ENCODE measurements at regions not wholly inside any gene's neighbourhood (a gene's known extent, or its start where the extent isn't known, plus 50 kb on each side); places are given as distances from the start of the nearest gene placed in this dataset.

DNA sequence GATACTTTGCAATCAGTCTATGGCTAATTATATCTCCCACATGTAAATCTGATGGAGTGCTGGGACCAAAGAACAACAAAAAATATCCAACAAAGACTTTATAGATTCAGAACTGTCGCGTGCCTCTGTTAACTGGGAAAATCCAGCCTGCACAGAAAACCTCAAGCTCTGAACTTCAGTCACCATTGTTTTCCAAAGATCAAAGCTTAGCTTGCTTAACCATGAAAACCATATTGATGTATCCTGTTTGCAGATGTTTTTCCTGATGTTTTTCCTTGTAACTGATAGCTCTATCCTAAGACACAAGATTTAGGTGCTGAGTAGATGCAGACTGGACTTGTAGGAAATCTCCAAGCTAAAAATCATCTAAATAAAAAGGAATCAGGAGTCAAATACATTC is 163.7 kb downstream of the GXYLT1 start:
- no peak for DNase-seq (ENCODE audit: low spot score)

DNA sequence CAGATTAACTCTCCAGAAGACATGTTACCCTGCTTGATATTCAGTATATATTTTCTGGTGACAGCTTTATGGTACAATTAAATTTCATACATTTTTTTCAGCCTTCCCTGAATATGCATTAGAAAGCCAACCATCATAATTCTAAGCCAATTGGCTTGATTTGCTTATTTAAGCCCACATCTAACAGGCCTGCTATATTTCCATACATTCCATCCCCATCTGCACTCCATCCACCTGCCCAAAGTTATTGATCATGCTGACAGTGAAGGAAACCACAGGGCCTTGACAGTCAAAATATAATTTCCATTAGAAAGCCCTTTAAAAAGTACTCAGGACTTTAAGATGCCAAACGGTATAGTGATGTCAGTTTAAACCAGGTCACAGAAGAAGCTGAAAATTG is 164.3 kb downstream of the GXYLT1 start:
- no peak for DNase-seq (ENCODE audit: low spot score)

DNA sequence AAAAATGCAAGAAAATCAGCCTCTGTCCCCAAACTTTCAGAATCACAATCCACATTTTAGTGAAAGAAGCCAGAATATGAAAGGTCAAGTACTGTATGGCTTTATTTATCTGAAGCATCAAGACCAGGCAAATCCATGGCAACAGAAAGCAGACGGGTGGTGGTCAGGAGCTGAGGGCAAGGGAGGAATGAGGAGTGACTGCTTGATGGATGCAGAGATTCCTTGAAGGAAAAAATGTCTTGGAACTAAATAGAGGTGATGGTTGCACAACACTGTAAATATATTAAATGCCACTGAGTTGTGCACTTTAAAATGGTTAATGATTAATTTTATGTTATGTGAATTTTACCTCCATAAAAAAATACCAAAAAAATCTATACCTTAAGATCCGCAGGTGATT is 165.1 kb downstream of the GXYLT1 start:
- DNase-seq (ENCODE audit: low spot score), result no peak

DNA sequence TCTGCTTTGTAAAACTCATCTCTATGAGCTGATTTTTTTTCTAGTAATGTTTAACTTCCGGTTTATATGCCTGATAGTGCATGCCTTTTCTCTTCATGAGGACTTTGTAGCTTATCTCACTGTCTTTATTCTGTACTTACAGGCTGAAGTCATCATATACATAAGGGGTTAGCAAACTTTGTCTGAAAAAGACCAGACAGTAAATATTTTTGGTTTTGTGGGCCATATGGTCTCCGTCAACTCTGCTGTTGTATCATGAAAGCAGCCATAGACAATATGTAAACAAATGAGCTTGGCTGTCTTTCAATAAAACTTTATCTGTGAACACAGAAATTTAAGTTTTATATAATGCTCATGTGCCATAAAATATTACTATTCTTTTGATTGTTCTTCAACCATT is 172.1 kb downstream of the GXYLT1 start:
- DNase-seq (ENCODE audit: low spot score), result no peak

DNA sequence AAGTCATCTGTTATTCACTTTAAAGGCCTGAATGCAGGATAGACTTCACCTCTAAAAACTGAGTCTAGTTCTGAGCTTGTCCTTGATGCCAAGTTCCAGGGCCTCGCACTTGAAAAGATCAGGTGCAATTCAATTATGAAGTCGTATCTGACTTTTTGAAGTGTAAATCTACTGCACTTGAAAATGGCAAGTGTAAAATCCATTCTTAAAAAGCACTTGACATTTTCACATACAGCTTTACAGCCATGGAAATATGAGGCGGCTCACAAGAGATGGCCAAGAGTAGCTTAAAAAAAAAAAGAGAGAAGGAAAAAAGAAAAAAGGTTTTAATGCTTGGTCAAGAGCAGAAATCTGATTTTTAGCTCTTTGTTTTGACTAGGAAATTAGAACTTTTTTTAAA is 172.5 kb downstream of the GXYLT1 start:
- DNase-seq (ENCODE audit: low spot score), result no peak

DNA sequence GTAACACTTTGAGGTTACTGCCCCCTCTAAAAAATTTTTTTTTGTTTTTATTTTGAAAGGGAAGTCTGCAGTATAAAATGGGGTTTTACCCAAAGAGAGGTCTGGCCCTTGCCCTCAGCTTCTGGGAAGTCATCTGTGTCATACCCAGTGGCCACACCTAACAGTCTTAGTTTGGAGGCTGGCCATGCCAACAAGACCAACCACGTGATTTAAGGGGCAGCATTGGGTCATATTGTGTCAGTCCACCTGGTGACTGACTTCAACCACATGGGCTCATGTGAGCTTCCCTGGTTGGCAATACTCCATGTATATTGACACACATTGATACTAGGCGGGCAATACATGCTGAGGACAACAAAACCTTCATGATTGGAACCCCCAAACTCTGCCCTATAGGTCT is 173.9 kb downstream of the GXYLT1 start:
- DNase-seq (ENCODE audit: low spot score), result no peak

DNA sequence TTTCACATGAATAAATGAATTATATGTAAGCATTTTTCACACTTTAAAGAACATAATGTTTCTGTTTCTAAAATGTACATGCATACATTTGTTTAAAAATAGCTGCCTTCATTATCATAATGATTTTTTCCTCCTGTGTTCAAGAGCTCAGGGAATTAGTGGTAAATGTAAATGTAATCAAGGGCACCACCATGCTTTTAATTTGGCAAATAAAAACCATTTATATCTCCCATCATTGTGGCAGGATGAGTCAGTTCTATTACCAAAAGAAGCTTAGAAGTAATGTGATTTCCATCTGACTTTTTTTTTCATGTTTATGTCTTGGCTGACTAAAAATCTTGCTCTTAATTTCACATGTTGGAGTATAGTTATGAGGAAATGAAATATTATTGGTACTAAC is 176.1 kb downstream of the GXYLT1 start:
- DNase-seq (ENCODE audit: low spot score), result no peak

DNA sequence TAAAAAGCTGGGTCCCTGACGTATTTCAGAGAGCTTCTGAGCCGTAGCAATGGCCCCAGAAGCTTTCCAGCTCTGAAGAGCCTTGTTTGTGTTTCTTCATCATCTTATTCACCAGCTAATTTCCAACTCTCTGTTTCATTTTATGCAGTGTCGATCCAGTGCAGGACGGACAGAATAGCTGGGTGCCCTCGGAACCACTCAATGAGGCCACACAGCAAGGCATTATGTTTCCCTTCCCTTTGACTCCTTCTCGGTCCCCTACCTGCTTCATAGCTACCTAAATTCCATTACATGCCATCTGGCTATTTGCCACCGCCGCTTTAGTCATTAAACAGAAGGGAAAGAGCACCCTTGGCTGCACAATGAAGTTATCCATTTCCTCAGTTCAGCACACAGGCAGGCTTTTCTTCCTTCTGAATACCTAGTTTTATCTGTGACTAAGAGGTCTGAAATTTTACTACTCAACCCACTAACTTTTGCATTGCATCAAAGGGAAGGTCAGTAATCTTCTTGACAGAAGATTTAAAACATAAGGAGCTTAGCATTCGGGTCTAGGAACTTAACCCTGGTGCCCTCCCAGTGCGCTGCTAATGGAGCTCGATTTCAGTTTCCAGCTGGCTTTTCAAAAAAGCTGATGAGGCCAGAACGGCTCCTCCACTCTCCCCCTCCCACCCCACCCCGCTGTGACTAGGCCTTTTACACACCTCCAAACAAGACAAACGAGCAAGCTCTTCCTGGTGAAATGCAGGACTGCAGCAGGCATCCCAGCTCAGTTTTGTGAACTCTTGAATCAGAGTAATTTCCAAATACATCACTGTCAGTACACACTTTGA is 176.8 kb downstream of the GXYLT1 start:
- no peak for DNase-seq (ENCODE audit: low spot score)

DNA sequence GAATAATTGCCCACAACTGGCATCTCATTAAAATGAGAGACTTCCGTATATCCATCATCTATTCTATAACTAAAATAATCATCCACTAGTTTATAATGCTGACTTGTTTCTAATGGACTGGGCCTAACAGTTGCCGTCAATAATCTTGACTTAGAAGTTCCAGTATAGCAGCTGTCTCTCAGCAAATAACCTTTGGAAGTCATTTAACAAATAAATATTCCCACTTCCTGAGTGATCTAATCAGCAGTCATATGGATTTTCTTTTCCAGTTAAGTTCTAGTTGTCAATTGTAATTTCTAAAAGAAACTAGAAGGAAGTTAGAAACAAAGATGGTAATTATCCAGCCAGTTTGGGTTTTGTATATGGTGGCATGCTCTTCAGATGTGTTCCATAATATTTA is 177.8 kb downstream of the GXYLT1 start:
- DNase-seq (ENCODE audit: low spot score), result no peak

DNA sequence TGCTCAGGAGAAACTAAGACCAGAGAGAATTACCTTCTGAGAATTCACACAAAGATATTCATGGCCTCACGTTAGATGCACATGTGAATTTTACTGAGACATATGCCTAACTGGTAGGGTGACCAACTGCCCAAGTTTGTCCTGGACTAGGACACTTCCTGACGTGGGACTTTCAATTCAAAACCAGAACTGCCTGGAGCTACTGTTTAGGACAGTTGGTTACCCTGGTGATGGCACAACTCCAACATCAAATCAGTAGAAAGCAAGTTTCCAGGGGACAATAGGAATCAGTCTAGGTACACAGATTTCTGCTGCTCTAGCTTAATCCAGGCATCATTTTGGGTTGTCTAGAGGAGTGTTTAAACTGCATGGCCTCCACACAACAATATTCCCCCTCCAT is 178.7 kb downstream of the GXYLT1 start:
- DNase-seq (ENCODE audit: low spot score), result no peak

DNA sequence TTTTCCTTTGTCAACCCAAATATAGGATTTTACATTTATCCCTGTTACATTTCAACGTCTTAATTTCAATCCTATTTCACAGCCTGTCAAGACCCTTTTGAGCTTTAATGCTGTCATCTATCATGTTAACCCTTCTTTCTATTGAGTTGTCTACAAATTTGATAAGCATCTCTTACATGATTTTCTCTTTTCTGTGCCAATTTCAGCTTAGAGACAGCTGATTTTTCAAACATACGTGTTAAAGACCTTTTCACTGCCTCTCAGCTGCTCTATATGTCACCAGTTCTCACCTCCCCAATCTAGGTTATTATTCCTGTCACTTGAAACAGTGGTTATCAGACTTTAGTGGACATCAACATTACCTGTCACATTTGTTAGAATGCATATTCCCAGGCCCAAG is 181.3 kb downstream of the GXYLT1 start:
- DNase-seq (ENCODE audit: low spot score), result no peak

DNA sequence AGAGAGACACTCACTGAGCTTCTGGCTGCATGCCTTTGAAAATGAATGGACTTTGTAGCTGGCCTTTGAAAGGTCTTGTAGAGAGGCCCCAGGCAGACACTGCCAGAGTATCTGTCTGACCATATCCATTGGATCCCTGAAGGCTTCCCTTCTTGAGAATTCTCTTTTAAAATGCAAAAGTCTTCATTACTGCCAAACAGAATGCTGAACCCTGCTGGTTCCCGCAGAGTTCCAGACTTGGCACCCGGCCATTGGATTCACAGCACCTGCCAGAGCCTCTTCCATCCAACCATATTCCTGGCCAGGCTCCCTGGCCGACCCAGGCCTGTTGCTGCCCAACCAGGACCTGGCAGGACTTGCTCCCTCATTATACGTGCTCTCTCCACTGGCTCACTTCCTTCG is 182.5 kb downstream of the GXYLT1 start:
- DNase-seq (ENCODE audit: low spot score), result no peak

DNA sequence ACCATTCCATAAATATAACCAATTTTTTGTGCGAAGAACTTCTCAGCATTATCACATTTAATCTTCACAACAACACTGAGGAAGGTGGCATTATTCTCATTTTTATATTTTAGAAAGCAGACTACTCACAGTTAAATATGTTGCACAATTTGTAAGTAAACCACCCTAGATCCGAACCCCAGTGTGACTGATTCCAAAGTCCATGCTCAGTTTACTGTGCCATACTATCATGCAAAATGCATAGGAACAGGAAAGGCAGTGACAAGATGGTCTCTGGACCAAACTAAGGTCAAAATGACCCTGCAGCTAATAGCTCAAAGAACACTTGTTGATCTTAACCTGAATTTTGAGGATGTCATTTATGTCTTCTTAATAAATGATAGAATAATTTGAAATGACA is 185.4 kb downstream of the GXYLT1 start:
- DNase-seq (ENCODE audit: low spot score), result no peak

DNA sequence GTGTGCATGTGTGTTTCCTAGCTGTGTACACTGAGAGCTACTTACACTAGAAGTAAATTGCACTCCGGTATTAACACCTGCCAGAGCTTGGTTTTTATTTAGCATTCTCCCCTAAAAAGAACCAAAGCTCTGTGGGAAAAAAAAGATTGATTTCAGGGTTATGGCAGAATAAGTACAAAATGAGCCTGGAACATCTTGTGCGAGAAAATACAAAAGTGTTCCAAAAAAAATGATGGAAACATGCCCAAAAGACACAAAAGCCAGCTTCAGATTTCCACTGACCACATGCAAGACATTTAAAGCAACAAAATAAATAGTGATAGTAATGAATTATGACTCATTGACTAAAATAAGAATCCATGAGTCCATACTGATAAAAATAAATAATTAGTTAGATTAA is 188.3 kb downstream of the GXYLT1 start:
- DNase-seq (ENCODE audit: low spot score), result no peak

DNA sequence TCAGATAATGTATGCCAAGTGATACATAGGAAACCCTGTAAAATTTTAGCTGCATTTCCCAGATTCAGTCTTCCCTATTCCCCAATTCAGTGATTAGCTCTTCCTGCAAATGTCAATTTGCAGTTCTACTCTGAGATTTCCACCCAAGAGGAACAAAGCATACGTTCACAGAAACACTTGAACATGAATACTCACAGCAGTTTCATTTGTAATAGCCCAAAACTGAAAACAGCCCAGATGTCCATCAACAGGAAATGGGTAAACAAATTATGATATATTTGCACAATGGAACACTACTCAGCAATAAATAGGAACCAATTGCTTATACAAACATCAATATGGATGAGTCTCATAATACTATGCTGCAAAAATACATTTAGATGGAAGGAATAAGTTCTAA is 194.2 kb downstream of the GXYLT1 start:
- DNase-seq (ENCODE audit: low spot score), result no peak

DNA sequence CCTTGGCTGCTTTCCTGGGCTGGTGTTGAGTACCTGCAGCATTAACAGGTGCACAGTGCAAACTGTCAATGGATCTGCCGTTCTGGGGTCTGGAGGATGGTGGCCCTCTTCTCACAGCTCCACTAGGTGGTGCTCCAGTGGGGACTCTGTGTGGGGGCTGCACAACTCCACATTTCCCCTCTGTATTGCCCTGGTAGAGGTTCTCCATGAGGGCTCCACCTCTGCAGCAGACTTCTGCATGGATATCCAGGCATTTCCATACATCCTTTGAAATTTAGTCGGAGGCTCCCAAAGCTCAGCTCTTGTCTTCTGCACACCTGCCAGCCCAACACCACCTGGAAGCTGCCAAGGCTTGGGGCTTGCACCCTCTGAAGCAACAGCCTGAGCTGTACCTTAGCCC is 198.6 kb downstream of the GXYLT1 start:
- no peak for DNase-seq (ENCODE audit: low spot score)

DNA sequence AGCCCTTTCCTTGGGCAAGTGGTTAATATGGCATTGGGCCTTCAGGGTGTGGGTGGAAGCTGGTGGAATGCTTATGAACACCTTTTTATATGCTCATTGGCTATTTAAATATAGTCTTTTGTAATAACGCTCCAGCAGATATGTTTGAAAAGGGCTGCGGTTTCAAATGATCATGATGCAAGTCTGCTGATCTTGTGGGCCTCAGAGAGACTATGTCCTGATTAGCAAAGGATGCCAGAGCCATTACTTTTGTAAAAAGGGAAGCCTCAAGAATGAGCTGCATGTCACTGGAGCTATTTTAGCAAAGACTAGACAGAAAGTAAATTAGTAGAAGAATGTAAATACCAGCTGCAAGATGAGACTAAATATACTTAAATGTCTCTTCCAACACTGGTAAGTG is 200.5 kb downstream of the GXYLT1 start:
- no peak for DNase-seq (ENCODE audit: low spot score)

DNA sequence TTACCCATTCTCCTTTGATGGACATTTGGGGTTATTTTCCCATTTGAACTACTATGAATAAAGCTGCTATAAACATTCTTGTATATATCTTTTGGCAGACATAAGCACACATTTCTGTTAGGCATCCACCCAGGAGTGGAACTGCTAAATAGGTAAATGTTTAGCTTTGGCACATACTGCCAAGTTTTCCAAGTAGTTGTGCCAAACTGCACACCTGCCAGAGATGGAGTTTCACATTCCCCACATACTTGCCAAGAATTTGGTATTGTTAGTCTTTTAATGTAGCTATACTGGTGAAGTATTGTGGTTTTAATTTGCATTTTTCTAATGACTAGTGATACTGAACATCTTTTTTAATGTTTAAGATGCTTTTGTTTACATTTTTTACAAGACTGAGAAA is 201.0 kb downstream of the GXYLT1 start:
- no peak for DNase-seq (ENCODE audit: low spot score)

DNA sequence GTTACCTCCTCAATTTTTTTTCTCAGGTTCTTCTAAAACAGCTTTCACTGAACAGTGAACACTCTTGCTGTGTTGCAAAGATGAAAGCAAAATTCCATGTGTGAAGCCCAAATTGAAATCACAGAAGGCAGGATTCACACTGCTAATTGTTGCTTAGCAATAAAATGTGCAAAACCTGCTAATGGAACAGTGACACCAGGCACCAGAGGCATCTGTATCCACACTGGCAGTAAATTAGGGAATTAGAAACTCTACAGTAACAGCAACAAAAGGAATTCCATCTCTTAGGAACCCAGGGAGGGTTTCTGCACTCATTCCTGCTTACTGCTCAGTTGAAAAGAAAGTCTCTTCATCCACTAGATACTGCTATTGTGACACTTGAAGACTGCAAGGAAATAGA is 202.3 kb downstream of the GXYLT1 start:
- no peak for DNase-seq (ENCODE audit: low spot score)

DNA sequence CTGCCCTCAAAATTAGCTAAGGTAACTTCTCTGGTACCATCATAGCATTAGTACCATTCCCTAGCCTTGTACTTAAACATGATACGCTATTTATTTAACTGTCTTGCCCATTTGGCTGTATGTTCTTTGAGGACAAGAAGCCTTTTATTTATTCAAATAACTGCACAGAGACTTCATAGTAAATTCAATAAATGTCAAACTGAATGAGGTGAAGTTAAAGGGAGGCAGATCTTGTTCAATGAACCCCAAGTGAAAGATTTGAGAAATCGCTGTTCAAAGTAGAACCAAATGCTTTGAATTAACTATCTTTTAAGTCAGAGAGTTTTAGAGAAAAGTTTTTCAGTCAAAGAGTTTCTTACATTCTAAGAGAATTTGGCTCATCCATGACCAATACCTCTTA is 203.6 kb downstream of the GXYLT1 start:
- no peak for DNase-seq (ENCODE audit: low spot score)

DNA sequence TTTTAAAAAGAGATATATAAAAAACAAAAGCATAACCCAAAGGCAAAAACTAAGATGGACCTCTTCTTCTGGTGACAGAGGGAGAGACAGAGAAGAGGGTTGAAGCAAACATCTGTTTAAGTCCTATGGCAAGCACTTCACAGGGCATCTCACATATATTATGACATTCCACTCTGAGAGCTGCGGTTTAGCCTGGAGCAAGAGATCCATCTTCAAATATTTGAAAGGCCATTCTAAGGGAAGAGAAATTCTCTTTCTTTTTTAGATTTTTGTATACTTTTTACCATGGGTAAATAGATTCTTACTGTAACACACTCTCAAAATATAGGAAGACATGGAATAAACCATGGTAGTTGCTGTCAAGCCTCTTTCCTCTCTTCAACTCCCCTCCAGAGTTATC is 204.1 kb downstream of the GXYLT1 start:
- DNase-seq (ENCODE audit: low spot score), result no peak

DNA sequence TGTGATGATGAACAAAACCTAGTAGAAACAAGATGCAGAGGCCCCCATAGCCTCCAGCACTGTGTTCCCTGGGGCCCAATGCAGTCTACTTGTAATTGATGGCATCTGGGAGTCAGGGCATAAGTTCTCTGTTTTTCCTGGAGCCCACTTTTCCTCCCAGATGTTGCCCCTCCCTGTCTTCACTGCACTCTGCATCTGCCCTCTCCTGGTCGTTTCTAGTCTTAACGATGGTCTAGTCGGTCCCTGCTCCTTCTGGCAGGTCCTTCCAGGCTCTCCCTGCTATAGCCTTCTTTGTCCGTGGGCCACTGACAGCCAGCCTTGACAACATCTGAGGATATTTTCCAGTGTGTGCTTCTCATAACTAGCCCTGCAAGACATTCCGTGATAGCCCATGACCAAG is 208.3 kb downstream of the GXYLT1 start:
- DNase-seq (ENCODE audit: low spot score), result no peak

DNA sequence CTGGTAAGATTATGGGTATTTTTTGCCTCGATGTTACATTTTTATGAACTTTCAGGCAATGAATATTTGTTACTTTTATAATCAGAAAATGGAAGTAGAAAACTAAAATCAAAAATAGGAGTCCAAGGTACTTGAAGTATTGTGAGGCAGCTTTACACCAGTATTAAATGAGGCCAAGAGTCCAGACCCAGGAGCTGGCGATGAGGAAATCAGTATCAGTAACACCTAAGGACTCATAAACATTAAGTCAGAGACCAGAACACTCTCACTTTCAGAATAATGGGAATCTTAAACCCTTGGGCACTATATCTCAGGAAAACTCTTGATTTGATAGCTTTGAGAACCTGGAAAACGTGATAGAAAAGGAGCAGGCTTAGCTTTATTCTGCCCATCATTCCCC is 208.8 kb downstream of the GXYLT1 start:
- no peak for DNase-seq (ENCODE audit: low spot score)

DNA sequence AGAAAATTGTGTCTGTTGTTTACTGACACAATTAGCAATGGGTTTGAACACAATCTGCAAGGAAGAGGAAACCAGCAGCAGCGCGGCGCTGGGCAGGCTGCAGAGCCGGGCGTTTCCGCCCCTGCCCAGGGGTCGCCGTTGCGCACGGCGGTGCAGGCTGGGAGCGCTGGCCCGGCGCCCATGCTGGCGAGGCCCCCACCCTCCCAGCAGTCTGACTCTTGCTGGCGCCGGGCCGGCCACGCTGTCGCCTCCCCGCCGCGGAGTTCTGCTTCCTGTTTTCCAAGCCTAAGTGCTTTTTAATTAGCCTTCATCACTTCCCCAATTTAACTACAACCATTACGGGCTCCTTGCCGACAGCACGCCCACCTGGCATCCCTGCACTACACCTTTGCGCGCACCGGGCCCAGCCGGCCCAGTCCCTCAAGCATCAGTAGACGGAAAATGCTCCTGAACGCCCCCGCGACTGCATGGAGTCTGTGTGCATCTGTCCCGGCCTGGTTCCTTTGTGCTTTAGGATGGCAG is 212.1 kb downstream of the GXYLT1 start:
- DNase-seq (ENCODE audit: low spot score), result no peak
